ENCODE measurements at regions not wholly inside any gene's neighbourhood (a gene's known extent, or its start where the extent isn't known, plus 50 kb on each side); places are given as distances from the start of the nearest gene placed in this dataset.
"Not testable (repeated sequence)": the region's sequence is repeated elsewhere in the genome, so short reads cannot be mapped to it uniquely, and the experiment has no call there.

DNA sequence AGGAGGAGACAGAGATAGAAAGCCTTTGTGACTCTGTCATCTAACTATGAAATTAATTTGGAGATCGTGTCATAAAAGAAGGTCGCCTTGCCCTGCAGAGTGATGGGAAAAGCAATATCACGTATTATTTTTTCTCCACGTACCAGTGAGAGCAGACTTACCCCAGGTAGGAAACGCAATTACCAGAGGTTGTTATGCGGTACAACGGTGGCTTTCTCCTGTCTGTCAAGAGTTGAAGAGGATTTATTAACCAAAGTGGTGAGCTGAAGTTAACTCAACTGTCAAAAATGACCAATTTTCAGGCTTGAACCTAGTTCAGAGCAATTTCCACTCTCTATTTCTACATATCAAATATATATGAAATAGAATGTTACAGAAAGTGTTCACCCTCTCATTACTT lies 282.6 kb upstream of the PFKP start:
- ATAC-seq, result no peak

DNA sequence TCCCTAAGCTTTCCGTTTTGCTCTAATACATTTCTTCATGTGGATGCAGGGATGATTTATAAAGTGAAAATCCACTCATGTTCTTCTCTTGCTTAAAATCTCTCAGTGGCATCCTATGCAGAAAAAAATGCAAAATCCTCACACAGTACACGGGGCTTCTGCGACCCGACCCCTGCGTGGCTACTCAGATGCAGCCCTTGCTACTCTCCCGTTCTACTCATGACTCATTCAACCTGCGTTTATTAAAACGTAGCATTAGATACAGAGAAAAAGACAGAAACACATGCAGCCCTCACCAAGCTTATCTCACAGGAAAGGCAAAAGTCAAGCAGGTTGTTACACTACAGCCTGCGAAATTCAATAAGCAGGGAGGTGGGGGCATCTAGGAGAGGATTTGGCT lies 284.4 kb upstream of the PFKP start:
- no peak for ATAC-seq

DNA sequence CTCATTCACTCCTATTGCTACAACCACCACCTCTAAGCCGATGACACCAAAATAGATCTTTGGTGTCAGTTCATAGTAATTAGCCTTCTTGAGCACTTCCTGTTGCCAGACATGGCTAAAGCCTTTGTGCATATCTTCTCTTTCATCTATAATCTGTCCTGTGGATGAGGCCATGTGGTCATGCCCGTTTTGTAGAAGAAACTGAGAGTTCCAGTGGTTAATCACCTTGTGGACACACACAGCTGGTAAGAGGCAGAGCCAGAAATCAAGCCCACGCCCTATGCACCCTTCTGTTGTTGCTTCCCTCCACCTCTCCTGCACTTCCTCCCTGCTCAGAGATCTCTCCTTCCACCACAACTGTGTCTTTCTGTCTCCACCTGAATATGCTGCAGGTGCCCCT lies 285.1 kb upstream of the PFKP start:
- ATAC-seq, result no peak

DNA sequence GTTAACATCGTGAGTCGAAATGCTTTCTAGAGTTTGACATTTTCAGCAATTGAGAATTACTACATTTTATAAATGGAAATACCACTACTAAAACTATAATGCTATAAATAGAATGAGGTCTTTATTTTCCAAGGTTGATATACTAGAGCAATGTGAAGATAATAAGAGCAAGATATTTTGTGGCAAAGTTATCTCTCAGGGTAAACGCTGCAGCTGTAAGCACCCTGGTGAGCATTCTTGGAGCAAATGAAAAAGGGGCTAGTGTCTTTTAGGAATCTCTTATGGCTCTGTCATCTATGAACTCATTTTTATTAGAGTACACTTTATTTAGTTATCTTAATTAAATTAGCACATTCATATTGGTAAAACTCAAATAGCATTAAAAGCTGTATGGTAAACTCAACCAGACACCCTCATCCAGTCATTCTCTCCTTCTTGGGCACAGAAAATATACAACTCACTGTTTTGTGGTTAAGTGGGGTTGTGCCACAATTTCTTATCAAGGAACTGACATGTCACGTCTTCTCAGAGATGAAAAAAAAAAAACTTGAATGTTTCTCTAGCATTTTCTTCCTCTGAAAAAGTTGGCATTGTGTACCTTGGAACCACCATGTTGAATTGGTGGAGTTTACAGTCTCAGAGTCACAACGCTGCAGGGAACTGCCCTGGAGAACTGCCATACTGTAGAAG lies 289.5 kb upstream of the PFKP start:
- ATAC-seq, result no peak

DNA sequence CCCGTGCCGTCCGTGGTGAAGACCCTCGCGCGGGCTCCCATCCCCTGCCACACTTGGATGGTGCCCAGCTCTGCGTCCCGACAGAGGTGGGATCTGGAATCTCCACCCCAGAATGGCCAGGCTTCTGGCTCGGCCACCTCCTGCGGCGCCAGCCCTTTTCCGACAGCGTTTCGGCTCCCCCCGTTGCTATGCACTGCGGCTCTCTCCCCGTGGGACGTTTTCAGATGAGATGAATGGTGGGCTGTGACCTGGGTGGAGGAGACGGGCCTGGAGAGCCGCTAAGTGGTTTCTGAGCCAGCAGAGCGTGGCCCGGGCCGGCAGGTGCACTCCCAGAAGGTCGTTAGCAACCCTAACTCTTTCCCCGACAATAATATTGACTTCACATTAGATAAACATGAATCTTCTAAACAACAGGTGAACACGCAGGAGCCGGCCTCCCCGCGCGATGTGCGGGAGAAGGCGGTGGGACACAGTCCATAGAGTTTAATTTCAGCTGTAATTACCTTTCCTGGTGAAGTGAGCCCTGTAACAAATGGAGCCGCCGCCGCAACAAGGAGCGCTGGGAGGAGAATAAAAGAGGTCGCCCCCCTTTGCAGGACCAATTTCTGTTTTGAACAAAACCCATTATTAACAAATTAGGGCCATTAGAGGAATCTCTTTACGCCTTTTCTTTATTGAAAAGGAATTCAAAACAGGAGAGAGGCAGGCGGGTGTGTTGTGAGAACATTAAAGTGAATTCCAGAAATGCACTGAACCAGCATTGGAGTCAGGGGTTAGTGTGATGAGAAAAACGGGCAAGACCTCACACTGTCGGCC lies 294.3 kb upstream of the PFKP start:
- no peak for ATAC-seq

DNA sequence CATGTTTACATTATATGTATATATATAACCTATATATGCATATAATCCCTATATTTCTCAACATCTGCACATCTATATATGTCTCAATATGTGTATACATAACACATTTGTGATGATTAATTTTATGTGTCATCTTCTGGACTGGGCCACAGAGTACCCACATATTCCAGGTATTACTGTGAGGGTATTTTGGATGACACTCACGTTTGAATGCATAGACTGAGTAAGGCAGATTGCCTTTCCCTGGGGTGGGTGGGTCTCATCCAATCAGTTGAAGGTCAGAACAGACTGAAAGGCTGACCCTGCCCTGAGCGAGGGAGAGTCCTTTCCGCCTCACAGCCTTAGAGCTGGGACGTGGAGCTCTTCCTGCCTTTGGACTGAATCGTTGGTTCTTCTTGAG lies 295.2 kb upstream of the PFKP start:
- no peak for ATAC-seq

DNA sequence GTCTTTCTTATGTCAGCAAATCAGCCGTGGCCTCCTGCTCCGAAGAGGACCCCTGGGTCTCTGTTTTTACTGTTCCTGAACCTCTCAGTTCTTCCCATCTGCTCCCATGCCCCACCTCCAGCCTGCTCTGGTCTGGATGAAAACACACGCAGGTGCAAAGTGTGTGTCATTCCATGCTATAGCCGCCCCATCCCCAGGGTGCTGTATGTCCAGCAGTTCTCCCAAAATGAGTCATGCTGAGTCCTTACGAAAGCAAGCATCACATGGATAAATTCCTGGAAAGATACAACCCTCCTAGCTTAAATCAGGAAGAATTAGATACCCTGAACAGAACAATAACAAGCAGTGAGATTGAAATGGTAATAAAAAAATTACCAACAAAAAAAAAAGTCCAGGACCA lies 300.1 kb upstream of the PFKP start:
- not testable (repeated sequence) for ATAC-seq

DNA sequence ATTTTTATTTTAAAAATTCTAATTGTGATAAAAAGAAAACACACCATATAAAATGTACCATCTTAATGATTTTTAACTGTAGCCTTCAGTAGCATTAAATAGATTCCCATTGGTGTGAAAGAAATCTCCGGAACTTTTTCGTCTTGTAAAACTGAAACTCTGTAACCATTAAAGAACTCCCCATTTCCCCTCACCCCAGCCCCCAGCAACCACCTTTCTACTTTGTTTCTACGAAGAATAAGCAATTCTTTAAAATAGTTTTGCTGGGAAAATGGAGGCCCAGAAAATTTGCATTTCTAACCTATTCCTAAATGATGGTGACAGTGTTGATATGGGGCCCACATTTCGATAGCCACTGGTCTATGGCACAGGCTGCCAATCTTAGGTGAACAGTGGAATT lies 305.4 kb upstream of the PFKP start:
- no peak for ATAC-seq

DNA sequence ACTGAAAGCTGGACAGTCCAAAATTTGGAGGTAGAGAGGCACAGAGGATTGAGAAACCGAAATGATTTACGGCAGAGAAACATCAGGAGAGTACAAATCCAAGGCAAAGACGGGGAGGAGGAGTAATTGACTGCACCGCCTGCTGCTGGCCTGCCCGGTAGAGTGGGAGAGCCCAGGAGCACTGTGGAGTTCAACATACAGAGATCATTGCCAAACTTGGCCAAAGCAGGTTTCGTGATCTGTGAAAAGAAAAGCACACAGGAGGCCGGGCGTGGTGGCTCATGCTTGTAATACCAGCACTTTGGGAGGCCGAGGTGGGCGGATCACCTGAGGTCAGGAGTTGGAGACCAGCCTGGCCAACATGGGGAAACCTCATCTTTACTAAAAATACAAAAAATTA lies 306.0 kb upstream of the PFKP start:
- ATAC-seq, result no peak

DNA sequence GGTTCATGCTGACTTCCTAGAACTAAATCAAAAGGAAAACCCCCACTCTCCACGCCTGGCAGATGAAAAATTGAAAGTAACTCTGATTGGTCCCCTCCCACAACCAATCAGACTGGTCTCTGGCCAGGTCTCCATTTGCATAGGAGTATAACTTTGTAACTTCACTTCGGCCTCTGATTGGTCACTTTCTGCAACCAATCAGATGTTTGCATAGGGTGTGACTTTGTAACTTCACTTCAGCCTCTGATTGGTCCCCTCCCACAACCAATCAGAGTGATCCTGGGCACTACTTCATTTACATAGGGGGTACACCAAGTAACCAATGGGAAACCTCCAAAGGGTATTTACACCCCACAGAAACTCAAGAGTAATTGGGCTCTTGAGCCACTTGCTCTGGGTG lies 306.6 kb upstream of the PFKP start:
- no peak for ATAC-seq

DNA sequence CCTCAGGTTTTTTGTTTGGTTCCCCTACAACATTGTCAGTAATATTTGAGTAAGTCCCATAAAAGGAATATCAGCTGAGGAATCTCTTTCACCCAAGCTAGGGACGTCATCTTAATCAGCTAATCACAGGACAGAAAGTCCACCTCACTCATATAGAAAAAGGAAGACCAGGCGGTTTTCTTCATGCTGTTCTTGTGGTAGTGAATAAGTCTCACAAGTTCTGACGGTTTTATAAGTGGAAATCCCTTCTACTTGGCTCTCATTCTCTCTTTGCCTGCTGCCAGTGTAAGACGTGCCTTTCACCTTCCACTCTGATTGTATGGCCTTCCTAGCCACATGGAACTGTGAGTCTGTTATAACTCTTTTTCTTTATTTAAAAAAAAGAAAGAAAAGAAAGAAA lies 308.1 kb upstream of the PFKP start:
- ATAC-seq, result no peak

DNA sequence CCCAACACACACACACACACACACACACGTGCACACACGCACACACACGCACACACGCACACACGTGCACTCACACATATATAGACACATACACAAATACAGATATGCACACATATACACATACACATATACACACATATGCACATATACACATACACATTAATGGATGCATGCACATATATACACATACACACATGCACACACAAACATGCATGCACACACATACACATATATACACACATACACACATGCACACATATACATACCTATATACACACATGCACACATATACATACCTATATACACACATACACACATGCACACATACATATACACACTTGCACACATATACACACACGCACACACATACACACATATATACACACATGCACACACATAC lies 312.4 kb upstream of the PFKP start:
- ATAC-seq, result no peak

DNA sequence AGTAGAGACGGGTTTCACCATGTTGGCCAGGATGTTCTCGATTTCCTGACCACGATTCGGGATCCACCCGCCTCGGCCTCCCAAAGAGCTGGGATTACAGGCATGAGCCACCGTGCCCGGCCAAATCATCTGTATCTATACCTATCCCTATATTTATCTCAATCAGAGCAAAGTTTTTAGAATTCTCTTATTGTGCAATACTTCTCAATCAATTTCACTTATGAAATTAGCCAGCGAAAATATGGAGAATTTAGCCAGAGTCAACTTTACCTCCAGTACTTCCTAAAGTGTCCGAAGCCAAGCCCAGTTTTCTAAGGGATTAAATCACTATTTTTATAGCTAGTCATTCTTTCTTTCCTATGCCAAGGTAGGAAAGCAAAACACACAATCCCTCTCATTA lies 319.1 kb upstream of the PFKP start:
- no peak for ATAC-seq

DNA sequence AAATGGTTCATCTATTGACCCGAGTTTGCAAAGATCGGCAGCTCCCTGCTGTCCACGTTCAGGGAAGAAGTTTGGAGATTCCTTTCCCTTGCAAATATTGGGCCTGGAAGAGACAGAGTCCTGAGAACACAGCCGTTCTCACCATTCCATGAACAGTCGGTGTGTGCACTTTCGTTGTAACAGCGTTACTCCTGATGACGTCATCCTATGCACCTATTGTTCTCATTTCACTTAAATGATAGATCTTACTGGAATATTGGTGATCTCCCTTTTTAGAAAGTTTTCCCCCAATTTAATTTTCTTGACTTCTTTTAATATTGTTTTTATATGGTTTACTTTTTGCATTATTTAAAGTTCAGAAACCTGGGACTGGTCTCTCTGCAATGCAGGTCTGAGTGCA lies 320.7 kb upstream of the PFKP start:
- no peak for ATAC-seq

DNA sequence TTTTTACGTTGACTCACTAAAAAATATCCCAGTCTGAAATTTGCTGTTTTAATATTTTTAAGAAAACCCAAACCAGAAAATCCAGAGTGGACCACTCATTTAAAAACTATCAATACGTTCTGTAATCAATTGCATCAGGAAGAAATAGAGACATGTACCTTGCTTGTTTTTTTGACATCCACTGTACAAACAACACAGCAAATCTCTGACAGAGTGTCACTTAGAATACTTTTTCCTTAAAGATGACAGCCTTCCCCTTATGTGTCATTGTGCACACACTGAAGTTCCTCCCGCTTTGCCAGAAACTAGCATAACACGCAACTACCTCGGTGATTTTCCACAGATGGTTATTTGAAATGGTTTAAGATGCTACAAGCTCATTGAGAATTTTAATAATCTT lies 321.7 kb upstream of the PFKP start:
- ATAC-seq, result no peak

DNA sequence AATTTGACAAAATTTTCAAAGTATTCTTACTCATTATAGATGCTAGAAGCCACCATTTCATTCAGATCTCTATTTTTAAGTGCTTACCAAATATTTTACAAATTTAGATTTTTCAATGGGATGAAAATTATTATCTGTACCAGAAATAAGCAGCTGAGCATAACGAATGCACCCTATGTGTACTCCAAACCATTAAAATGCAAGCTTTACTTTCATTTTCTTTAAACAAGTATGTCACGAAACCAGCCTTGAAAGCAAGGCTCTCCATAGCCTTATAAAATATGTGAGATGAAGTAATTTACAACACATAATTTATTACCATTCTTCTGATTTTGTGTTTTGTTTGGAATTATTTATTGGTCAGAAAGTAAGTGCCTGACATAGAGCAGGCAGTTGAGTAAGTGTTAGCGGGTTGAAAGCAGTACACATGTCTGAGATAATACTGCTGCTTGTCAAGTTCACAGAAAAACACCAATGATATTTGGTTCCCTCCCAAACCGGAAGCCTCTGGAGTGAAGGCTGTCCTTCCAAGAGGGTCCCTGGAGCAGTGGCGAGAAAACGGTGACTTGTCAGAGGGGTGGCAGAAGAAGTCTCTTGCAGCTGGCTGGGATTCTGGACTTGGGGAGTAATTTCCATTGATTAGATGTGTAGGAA lies 322.7 kb upstream of the PFKP start:
- no peak for ATAC-seq

DNA sequence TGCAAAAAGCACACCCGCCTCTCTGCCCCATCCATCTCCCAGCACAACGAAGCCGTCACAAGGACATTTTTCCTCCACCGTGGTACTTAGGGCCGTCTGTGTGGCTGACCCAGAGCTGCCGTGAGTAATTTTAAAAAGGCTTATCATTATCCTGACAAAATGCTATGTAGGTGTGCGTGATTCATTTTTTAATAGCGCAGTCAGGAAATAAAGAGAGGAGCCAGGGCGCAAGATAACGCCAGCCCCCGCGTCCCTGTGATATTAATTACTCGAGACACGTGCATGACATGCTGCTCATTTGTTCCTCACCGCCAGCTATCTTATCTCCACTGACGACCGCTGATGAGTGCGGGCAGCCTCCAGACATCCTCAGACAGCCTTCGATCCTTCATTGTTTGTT lies 332.7 kb upstream of the PFKP start:
- ATAC-seq, result no peak

DNA sequence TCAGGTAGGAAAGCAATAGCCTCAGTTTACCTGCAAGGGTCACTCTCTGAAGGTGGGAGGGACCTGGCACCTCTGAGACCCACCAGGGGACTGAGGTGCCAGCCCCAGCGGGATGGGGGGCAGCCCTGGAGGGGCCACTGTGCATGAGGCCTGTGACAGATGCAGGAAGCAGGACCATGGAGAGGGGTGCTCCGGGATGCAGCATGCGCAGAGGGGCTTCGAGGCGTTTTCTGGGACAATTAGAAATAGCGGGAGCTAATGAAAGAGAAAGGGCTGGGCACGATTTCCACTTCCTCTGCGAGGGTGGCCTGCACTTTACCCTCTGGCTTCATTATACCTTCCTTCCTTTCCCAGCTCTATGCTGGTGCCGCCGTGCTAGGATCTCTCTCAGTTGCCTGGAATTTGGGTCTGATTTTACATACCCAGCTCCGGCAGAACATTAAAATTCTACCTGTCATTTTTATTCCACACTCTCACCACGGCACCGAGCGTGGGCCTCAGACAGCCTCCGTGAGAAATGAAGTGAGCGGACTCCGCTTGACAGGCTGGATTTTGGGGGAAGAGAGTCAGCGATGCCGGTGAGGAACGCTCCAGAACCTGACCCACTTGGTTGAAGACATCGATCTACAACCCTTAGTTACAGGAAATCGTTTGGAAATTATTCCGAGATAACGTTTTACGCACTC lies 333.9 kb upstream of the PFKP start:
- no peak for ATAC-seq

DNA sequence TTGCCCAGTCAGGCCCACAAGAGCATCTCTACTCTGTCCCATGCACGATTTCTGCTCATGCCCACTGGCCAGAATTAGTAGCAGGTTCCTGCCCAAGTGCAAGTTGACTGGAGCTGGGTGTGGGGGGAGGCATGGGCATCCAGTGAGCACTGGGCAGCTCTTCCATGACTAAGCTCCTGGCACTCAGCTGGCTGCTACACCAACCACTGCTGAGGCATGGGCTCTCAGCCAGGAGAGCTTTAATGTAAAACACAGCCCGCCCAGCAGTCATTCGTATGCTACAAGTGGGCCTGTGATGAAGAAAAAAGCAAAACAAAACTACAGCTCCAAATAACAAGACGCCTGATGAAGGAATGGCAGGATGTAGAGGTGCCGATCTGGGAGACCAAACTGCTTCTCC lies 335.4 kb upstream of the PFKP start:
- ATAC-seq, result no peak

DNA sequence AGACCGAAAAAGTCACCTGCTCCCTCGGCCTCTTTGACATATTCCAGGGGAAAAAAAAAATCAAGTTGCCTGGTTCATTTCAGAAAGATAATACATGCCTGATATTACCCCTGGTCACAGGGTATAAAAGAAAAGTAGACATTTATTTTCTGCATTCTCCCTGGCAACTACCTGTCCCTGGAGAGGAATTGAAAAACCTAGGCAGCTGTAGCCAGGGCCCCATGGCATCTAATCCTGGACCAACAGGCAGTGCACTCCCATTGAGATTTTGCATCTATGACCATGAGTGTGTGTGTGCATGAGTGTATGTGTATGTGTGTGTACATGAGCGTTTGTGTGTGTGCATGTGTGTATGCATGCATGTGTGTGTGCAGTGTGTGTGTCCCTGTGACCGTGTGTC lies 338.2 kb upstream of the PFKP start:
- ATAC-seq, result no peak

DNA sequence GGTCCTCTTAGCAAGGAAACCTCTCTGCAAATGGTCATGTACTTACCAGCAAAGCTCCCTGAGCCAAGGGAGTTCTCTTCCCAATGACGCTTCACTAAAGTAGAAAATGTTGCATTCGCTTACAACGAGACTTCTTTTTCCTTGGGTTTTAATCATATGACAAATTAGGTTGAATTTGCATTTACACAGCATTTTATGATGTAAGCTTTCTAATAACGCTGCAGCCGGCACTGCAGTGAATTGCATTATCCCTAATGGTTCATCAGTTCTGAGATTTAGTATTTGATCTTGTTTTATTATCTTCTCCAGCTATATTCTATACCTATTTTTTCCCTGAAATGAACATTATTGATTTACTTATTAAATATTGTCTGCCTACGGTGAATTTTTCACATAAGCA lies 339.3 kb upstream of the PFKP start:
- no peak for ATAC-seq

DNA sequence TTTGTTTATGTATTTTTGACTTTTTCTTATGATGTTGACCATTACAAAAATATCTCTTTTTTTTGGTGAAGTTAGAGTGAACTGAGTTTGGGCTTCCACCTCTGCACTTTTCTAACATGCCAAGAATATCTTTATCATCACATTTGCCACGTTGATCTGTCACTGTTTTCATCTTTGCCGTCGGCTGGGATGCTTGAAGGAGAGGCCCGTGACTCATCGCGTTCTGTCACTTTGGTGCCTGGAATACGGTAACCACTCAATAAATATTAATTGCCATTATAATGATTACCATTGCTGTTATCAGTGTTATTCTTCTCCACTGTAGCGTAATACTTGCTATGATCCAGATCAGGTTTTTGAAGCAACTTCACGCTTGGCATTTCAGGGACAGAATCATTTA lies 350.8 kb upstream of the PFKP start:
- no peak for ATAC-seq

DNA sequence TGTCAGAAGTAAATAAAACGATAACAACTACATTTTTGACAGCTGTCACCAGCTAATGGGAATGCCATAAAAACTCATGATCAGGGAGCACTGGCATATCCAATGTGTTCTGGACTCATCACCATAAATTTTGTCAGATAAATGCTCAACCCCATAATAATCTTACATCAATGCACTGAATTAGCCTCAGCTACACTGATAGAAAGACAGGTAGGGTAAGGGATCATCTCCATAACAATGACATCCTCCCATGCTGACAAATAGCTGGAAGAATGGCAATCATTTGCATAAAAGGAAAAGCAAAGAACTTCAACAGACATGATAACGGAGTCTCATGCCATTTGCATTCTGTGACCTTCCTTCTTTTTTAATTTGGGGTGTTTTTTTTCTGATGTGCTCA lies 352.8 kb upstream of the PFKP start:
- no peak for ATAC-seq

DNA sequence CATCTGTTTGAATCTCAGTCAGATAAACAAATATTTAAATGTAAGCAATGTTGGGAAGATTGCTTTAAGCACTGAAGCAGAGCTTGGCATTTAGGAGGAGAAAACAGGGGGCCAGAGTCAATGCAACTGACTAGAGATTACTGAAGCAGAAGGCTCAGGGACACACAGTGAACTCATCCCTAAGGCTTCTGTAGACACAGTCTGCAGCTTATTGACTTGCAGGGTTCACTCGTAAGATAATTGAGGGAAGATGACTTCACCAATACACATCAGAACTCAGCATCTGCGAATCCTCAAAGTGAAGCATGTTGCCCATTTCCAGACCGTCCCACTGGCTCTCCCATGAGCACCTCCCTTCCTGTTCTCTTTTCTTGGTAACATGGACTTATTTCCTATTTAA lies 363.4 kb upstream of the PFKP start:
- ATAC-seq, result no peak

All from esophagus mucosa (tissue), 1 donor.